ENCODE measurements at regions not wholly inside any gene's neighbourhood (a gene's known extent, or its start where the extent isn't known, plus 50 kb on each side); places are given as distances from the start of the nearest gene placed in this dataset.

DNA sequence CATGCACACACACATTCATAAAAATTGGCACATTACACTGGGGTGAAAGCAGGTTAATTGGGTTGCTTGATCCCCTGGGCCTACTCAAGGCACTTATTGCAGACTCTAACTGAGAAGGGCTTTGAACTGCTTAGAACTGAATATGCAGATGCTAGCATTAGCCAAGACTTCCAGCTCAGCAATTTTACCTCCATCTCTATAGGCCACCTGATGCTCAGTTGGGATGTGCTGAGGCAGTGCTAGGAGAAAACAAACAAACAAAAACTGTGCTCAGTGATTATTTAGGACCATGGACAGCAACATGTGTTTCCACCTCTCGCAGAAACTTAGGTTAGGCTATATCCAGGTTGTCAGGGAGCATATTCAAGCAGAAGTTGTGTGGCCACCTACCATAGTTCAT, 124.8 kb upstream of the WSCD2 start:
- H3K9me3 ChIP-seq (ENCODE audit: control insufficient read depth, low read depth, low read length) = no peaks in the 10 kb centered on the region
- H3K9ac ChIP-seq (ENCODE audit: control insufficient read depth, extremely low read depth, insufficient read depth, low read length) = no peak overlapping the region
- H3K4me2 ChIP-seq (ENCODE audit: control insufficient read depth, extremely low read depth, insufficient read depth, low read depth, low read length) = no peak overlapping the region
- dilution Hi-C loops (cut with MboI; ENCODE audit: extremely low pct_ligation_motif_present, low sequenced_read_pairs) = no loop called here
- H3K4me3 ChIP-seq (ENCODE audit: control insufficient read depth in 2 of 3, extremely low read depth in 1 of 3, insufficient read depth in 2 of 3, low read depth in 1 of 3, low read length in 3 of 3) = no peak overlapping the region
- H3K36me3 ChIP-seq (ENCODE audit: control insufficient read depth in 2 of 2, extremely low read depth in 1 of 2, insufficient read depth in 2 of 2, low read length in 2 of 2) = no peaks in the 10 kb centered on the region
- TF ChIP-seq, protein P1, sequence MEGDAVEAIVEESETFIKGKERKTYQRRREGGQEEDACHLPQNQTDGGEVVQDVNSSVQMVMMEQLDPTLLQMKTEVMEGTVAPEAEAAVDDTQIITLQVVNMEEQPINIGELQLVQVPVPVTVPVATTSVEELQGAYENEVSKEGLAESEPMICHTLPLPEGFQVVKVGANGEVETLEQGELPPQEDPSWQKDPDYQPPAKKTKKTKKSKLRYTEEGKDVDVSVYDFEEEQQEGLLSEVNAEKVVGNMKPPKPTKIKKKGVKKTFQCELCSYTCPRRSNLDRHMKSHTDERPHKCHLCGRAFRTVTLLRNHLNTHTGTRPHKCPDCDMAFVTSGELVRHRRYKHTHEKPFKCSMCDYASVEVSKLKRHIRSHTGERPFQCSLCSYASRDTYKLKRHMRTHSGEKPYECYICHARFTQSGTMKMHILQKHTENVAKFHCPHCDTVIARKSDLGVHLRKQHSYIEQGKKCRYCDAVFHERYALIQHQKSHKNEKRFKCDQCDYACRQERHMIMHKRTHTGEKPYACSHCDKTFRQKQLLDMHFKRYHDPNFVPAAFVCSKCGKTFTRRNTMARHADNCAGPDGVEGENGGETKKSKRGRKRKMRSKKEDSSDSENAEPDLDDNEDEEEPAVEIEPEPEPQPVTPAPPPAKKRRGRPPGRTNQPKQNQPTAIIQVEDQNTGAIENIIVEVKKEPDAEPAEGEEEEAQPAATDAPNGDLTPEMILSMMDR (optimal IDR thresholded peaks at IDR 0.05 in 1 of 3, IDR thresholded peaks at IDR 0.05 in 1 of 3, conservative IDR thresholded peaks at IDR 0.05 in 1 of 3; ENCODE audit: extremely low read depth in 1 of 3, insufficient read depth in 2 of 3, low read length in 3 of 3) = no peak
- TF ChIP-seq EZH2 (IDR thresholded peaks at IDR 0.05; ENCODE audit: low read length) = no peak
- H2AFZ ChIP-seq (ENCODE audit: control insufficient read depth, low read length) = no peak overlapping the region
- H3K27me3 ChIP-seq (ENCODE audit: control insufficient read depth, extremely low read depth, insufficient read depth, low read length) = no peaks in the 10 kb centered on the region
- FAIRE-seq = peak; percentile 61
- no peak for DNase-seq (ENCODE audit: low read depth, low spot score)
- H3K4me1 ChIP-seq (ENCODE audit: control insufficient read depth, extremely low read depth, insufficient read depth, low read length) = no peaks in the 10 kb centered on the region
- H3K27ac ChIP-seq (ENCODE audit: control insufficient read depth, insufficient read depth, low read length) = no peak overlapping the region
- H4K20me1 ChIP-seq (ENCODE audit: control insufficient read depth, extremely low read depth, insufficient read depth, low read length) = no peaks in the 10 kb centered on the region
- no peaks in the 10 kb centered on the region for H3K9me1 ChIP-seq (ENCODE audit: control insufficient read depth, extremely low read depth, insufficient read depth, low read length)
- H3K79me2 ChIP-seq (ENCODE audit: control insufficient read depth, insufficient read depth, low read length) = no peaks in the 10 kb centered on the region

DNA sequence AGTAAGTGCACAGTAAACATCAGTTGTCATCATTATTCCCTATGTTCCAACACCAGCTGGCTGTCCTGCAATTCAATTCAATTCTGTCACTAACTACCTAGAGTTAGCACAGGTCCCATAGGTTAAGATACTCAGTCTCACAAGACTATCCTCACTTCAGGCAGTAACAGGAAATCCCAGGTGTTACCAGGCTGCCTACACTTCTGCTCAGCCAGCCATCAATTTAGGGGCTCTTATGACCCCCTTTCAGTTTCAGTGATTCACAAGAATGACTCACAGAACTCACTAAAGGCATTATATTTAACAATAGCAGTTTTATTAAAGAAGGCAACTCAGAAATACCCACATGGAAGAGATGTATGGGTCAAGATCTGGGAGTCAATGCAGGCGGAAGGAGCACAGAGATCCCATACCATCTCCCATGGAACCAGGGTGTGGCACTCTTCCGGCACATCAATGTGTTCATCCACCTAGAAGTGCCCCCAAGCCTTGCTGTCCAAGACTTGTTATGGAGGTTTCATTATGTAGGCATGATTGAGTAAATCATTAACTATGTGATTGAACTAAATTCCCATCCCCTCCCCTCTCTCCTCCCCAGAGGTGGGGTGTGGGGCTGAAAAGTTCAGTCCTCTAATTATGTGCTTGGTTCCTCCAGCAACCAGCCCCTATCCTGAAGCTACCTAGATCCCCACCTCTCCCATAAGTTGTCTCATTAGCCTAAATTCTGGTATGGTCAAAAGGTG, 120.8 kb upstream of the WSCD2 start:
- Histone ChIP-seq H3K4me1 (ENCODE audit: control insufficient read depth, extremely low read depth, insufficient read depth, low read length) (no peaks in the 10 kb centered on the region), H3K9me1 (ENCODE audit: control insufficient read depth, extremely low read depth, insufficient read depth, low read length) (no peaks in the 10 kb centered on the region), H3K27ac (ENCODE audit: control insufficient read depth, insufficient read depth, low read length) (no peak overlapping the region), H3K9ac (ENCODE audit: control insufficient read depth, extremely low read depth, insufficient read depth, low read length) (no peak overlapping the region), H2AFZ (ENCODE audit: control insufficient read depth, low read length) (no peak overlapping the region), H3K27me3 (ENCODE audit: control insufficient read depth, extremely low read depth, insufficient read depth, low read length) (no peaks in the 10 kb centered on the region), H4K20me1 (ENCODE audit: control insufficient read depth, extremely low read depth, insufficient read depth, low read length) (no peaks in the 10 kb centered on the region), H3K9me3 (ENCODE audit: control insufficient read depth, low read depth, low read length) (no peaks in the 10 kb centered on the region), H3K36me3 (ENCODE audit: control insufficient read depth in 2 of 2, extremely low read depth in 1 of 2, insufficient read depth in 2 of 2, low read length in 2 of 2) (no peaks in the 10 kb centered on the region), H3K4me3 (ENCODE audit: control insufficient read depth in 2 of 3, extremely low read depth in 1 of 3, insufficient read depth in 2 of 3, low read depth in 1 of 3, low read length in 3 of 3) (no peak overlapping the region), H3K79me2 (ENCODE audit: control insufficient read depth, insufficient read depth, low read length) (no peaks in the 10 kb centered on the region), H3K4me2 (ENCODE audit: control insufficient read depth, extremely low read depth, insufficient read depth, low read depth, low read length) (no peak overlapping the region)
- dilution Hi-C loops (cut with MboI; ENCODE audit: extremely low pct_ligation_motif_present, low sequenced_read_pairs) = no loop called here
- DNase-seq (ENCODE audit: low read depth, low spot score) (no peak), FAIRE-seq (no peak)
- TF ChIP-seq, protein P1 (optimal IDR thresholded peaks at IDR 0.05 in 1 of 3, IDR thresholded peaks at IDR 0.05 in 1 of 3, conservative IDR thresholded peaks at IDR 0.05 in 1 of 3; ENCODE audit: extremely low read depth in 1 of 3, insufficient read depth in 2 of 3, low read length in 3 of 3) = no peak
- no peak for TF ChIP-seq EZH2 (IDR thresholded peaks at IDR 0.05; ENCODE audit: low read length)
